8988T (cell line): ENCODE measurements at regions not wholly inside any gene's neighbourhood (a gene's known extent, or its start where the extent isn't known, plus 50 kb on each side); places are given as distances from the start of the nearest gene placed in this dataset.

Experiments
- DNase-seq: peaks from one replicate; pipeline ENCODE4 v3.0.0; 2011

DNA sequence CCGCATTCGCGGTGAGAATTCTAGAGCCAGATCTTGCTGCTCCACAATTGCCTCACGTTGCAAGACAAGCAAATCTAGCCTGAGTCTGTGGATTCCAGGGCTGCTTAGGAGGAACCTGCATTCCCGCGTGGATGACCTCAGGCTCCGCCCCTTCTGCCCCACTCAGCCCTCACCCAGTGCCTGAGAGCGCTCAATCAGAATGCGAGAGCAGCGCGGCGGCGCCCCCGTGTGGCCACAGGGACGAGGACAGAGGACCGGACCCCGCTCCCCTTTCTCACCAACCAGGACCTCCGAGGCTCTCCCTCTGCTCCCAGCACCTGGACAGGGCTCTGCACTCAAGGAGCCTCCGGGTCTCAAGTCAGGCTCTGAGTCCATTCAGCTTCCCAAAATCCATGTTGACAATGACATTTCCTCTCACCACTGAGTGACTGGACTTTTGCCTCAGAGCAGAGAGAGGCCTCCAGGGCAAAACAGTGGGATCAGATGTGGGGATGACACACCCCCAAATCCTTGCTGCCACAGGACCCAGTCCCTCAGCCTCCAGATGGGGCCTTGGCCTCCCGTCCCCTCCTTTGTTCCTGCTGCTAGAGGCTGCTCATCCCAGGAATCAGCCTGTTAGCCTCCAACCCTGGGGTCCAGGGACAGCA, 52.0 kb downstream of the RPP21 start:
- DNase-seq: peak; percentile 83

DNA sequence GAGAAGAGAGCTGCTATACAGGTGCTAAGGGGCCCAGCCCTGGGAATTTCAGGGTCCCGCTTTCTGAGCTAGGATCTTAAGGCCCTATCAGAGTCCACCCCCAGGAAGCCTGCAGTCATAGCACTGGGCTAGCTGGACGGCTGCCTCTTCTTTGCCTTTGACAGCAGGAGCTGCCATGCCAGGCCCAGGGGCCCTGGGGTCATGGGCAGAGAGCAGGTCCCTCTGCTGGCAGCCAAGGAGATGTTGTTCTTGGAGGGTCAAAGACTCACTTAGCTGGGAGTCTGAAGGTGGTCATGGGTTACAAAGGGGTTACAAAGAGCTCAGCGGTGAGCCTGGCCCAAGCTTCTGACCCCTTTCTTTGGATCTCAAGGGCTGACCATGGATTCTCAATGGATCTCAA, 52.7 kb downstream of the RPP21 start:
- no peak for DNase-seq

GRCh38 chr6:30399390-30400058, 54.6 kb downstream of the RPP21 start:
- no peak for DNase-seq

GRCh38 chr6:30405934-30406333, 61.0 kb downstream of the RPP21 start:
- no peak for DNase-seq

DNA sequence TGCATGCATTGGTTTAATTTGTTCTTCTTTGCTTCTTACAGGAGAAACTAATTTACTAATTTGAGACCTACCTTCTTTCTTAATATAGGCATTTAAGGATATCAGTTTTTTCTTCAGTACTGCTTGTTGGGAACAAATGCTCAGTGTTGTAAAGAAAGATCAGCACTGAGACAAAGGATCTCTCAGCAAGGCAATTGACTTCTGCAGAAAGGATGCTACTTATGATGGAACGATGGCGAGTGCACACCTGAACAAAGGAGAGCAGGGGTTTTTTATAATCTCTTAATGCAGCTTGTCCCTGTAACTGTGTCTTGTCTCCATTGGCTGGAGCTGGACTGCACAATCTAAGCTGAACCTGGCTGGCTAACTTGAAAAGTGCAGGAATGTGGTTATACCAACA, 64.2 kb downstream of the RPP21 start:
- DNase-seq: no peak

GRCh38 chr6:30411515-30412207, 66.7 kb downstream of the RPP21 start:
- DNase-seq: no peak

DNA sequence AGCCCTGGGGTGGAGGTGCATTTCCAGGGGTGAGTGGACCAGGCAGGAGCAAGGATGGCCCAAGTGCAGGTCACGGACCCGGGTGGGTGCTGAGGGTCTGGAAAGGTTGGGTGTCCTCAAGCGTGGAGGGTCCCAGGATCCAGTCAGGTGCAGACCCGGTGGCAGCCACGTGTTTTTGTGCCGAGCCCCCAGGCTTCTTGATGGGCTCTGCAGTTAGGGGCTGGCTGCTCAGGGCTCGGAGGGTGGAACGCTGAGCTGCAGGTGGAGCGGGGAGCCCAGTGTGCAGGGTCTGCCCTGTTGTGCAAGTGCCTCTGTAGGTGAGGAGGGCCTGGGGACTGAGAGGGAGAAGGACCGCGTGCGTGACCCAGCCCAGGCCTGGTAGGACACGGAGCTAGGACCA, 70.9 kb upstream of the HLA-E start:
- no peak for DNase-seq

- DNase-seq: no peak
These were observed 64.8 kb upstream of the HLA-E start for GRCh38 chr6:30424549-30424948.
